Ascending aorta (tissue), 2 donors: ENCODE measurements at regions not wholly inside any gene's neighbourhood (a gene's known extent, or its start where the extent isn't known, plus 50 kb on each side); places are given as distances from the start of the nearest gene placed in this dataset.

ENCODE experiments used
- DNase-seq, 2 donors: peaks; one replicate each; pipeline ENCODE4 v3.0.0-alpha.2; 2019; ENCODE audit warnings: low spot score in 2 of 2
- H3K27ac ChIP-seq, 2 donors: fragments of 200-600 bp; sonication (generic); one replicate each; pipeline ENCODE4 v1.5.1; 2016 to 2017; ENCODE audit warnings: mild to moderate bottlenecking in 1 of 2
- H3K27me3 ChIP-seq: fragments of 200-600 bp; sonication (generic); one replicate; pipeline ENCODE4 v1.5.1; 2017
- H3K36me3 ChIP-seq, 2 donors: fragments of 200-600 bp; sonication (generic); one replicate each; pipeline ENCODE4 v1.5.1; 2016
- H3K4me1 ChIP-seq, 2 donors: fragments of 200-600 bp; sonication (generic); one replicate each; pipeline ENCODE4 v1.5.1; 2016 to 2017; ENCODE audit warnings: mild to moderate bottlenecking in 1 of 2
- H3K4me3 ChIP-seq, 2 donors: fragments of 200-600 bp; sonication (generic); one replicate each; pipeline ENCODE4 v1.5.1; 2016 to 2017; ENCODE audit warnings: mild to moderate bottlenecking in 1 of 2
- H3K9me3 ChIP-seq, 2 donors: fragments of 200-600 bp; sonication (generic); one replicate each; pipeline ENCODE4 v1.5.1; 2016
- CTCF ChIP-seq, 3 experiments: fragments of 200-600 bp in 2 of 3; fragments of 450-650 bp in 1 of 3; sonication (generic) in 2 of 3; IDR thresholded peaks; one replicate each; pipeline ENCODE4 v1.5.1; 2016 to 2019; ENCODE audit warnings: antibody characterized with exemption in 3 of 3, mild to moderate bottlenecking in 1 of 3, moderate library complexity in 1 of 3
- intact Hi-C: fragments of 100-400 bp; cut with DNase I; formaldehyde crosslinking; loops from one replicate; pipeline ENCODE4 v1.15.1; 2023

GRCh38 chr1:165147799-165148198 lies 208.7 kb downstream of the LMX1A start:
- intact Hi-C loops, result no loop called here
- Histone ChIP-seq H3K27me3 (no peaks in the 10 kb centered on the region), H3K27ac (no peak overlapping the region), H3K9me3 (no peaks in the 10 kb centered on the region), H3K4me3 (no peak overlapping the region), H3K4me1 (no peaks in the 10 kb centered on the region), H3K36me3 (no peaks in the 10 kb centered on the region)
- DNase-seq, result no peak
- TF ChIP-seq CTCF (IDR thresholded peaks at IDR 0.05), result no peak

GRCh38 chr1:165144757-165145397 lies 211.6 kb downstream of the LMX1A start:
- intact Hi-C loops, result no loop called here
- Histone ChIP-seq H3K4me3 (no peak overlapping the region), H3K9me3 (no peaks in the 10 kb centered on the region), H3K4me1 (no peaks in the 10 kb centered on the region), H3K27me3 (no peaks in the 10 kb centered on the region), H3K27ac (no peak overlapping the region), H3K36me3 (no peaks in the 10 kb centered on the region)
- peak in 2 of 3 experiments; percentile 50 to 54 for TF ChIP-seq CTCF (IDR thresholded peaks at IDR 0.05)
- no peak for DNase-seq

DNA sequence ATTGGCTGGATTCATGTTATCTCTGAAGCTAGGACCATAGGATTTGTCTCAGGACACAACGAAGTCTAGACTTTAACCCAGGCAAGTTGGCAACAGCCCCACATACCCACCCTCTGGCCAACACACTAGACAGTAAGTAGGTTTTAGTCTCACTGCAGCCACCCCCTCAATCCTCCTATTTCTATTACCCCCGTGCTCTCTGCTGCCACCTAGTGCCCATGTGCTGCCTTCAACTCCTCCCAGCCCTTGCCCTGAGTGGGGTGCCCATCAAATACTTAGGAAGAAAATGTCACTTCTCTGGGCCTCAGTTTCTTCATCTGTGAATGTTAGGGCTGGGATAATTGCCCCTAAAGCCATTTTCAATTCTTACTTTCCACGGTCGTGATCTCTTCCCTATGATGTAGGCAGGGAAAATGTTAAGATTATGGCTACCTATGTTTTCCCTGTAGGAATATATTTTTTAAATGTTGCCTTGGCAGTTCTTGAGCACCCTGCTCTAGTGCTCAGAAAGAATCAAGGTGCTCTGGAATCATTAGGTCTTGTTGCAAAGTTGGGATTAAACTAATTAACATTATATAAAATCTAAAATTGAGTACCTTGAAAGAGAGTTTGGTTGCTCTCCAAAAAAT lies 213.0 kb downstream of the LMX1A start:
- Histone ChIP-seq H3K27ac (no peak overlapping the region), H3K27me3 (no peaks in the 10 kb centered on the region), H3K36me3 (no peaks in the 10 kb centered on the region), H3K9me3 (no peaks in the 10 kb centered on the region), H3K4me3 (no peak overlapping the region), H3K4me1 (no peaks in the 10 kb centered on the region)
- TF ChIP-seq CTCF (IDR thresholded peaks at IDR 0.05), result peak in 1 of 3 experiments; percentile 21
- intact Hi-C loops, result no loop called here
- no peak for DNase-seq

DNA sequence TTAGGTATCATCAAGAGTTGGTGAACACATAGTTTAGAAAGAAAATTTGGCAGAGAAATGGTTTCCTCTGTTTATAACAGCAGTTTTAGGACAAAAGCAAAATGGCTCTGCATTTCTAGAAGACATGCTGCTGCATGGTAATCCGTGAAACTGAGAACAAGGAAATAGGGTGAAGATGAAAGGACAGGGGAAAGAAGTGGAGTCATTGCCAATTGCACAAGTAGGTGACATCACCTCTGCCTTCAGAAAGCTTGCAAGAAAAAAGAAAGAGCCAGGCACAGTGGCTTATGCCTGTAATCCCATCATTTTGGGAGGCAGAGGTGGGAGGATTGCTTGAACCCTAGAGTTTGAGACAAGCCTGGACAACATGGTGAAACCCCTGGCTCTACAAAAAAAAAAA lies 217.6 kb downstream of the LMX1A start:
- intact Hi-C loops, result no loop called here
- Histone ChIP-seq H3K9me3 (no peaks in the 10 kb centered on the region), H3K27ac (no peak overlapping the region), H3K36me3 (no peaks in the 10 kb centered on the region), H3K27me3 (no peaks in the 10 kb centered on the region), H3K4me1 (no peaks in the 10 kb centered on the region), H3K4me3 (no peak overlapping the region)
- no peak for DNase-seq
- no peak for TF ChIP-seq CTCF (IDR thresholded peaks at IDR 0.05)

DNA sequence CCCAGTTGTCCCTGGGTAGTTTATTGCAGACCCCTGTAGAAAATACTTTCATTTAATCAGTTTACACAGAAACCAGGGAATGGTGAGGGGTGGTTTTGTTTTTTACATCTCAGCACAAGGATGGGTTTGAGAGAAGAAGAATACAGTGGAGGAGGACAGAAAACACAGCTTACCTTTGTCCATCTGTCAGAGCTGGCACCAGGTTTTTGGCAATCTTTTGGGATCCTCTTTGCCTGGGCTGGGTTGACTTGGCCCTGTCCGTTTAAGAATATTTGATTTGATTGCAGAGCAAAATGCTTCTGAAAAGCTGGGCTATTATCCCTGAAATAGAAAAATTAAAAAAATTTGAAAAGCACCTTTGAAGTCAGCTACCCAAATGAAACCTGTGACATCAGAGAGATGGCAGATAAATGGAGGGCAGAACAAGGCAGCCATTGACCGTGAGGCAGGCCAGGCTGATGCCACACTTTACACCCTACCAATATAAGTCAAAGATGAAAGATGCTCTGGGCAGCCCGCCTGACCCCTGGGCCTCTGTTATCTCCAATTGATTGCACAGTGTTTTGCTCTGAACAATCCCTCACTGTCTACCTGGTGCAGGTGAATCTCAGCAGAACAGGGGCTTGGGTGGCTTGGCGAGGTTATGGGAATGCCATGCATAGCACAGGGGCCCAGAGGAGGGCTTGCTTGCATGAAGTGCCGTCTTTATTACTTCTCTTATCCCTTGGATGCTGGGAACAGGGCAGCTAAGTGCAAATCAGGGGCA lies 218.8 kb downstream of the LMX1A start:
- H3K27ac ChIP-seq, result no peak overlapping the region
- H3K4me1 ChIP-seq, result no peaks in the 10 kb centered on the region
- no peak for DNase-seq
- H3K36me3 ChIP-seq, result no peaks in the 10 kb centered on the region
- no peaks in the 10 kb centered on the region for H3K9me3 ChIP-seq
- H3K27me3 ChIP-seq, result no peaks in the 10 kb centered on the region
- TF ChIP-seq CTCF (IDR thresholded peaks at IDR 0.05), result no peak
- intact Hi-C loops, result no loop called here
- no peak overlapping the region for H3K4me3 ChIP-seq
